Upper lobe of right lung (tissue), 1 donor: ENCODE measurements at regions not wholly inside any gene's neighbourhood (a gene's known extent, or its start where the extent isn't known, plus 50 kb on each side); places are given as distances from the start of the nearest gene placed in this dataset.

ENCODE experiments used
- ATAC-seq: fragments of 200-7000 bp; cut with Tn5 transposase; one replicate; pipeline ENCODE4 v1.9.1; 2020; ENCODE audit warnings: mild to moderate bottlenecking, moderate library complexity
- DNase-seq: peaks from one replicate; pipeline ENCODE4 v3.0.0-alpha.2; 2020
- H3K27ac ChIP-seq: fragments of 200-600 bp; one replicate; pipeline ENCODE4 v1.8.0; 2022
- H3K27me3 ChIP-seq: fragments of 200-600 bp; one replicate; pipeline ENCODE4 v1.8.0; 2022; ENCODE audit warnings: mild to moderate bottlenecking
- H3K36me3 ChIP-seq: fragments of 200-600 bp; one replicate; pipeline ENCODE4 v1.8.0; 2022
- H3K4me1 ChIP-seq: fragments of 200-600 bp; one replicate; pipeline ENCODE4 v1.8.0; 2022
- H3K4me3 ChIP-seq: fragments of 200-600 bp; one replicate; pipeline ENCODE4 v1.8.0; 2022; ENCODE audit warnings: mild to moderate bottlenecking
- H3K9me3 ChIP-seq: fragments of 200-600 bp; one replicate; pipeline ENCODE4 v1.8.0; 2022
- CTCF ChIP-seq: fragments of 200-600 bp; IDR thresholded peaks from one replicate; pipeline ENCODE4 v1.8.0; 2022; ENCODE audit warnings: antibody characterized with exemption
- intact Hi-C: fragments of 100-400 bp; cut with DNase I; formaldehyde crosslinking; loops from one replicate; pipeline ENCODE4 v1.11.0; 2022
- donor health status: DM: no; HTN: yes; CAD: no; lungs with severe emphysema.

DNA sequence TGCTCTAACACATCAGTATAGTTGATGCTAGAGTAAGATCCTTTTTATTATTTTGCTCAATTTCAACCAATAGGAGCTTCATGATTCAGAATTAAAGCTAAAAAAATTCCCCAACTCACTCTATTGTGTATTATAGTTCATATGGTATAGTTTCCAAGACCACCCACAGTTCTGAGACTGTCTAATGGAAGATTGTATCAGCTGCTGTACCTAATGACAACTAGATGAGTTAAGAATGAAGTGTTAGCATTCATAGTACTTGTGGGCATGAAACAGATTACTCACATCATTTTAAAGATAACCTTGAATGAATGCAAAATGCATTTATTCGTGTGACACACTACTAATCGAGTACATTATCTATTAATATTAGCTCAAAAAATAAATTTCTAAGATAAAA is 289.9 kb upstream of the ATP11B start:
- intact Hi-C loops = no loop called here
- Histone ChIP-seq H3K4me1 (no peaks in the 10 kb centered on the region), H3K9me3 (no peaks in the 10 kb centered on the region), H3K27me3 (no peaks in the 10 kb centered on the region), H3K27ac (no peak overlapping the region), H3K36me3 (no peaks in the 10 kb centered on the region), H3K4me3 (no peak overlapping the region)
- no peak for TF ChIP-seq CTCF
- DNase-seq (no peak), ATAC-seq (no peak)

GRCh38 chr3:182508919-182509711 is 284.2 kb upstream of the ATP11B start:
- no peaks in the 10 kb centered on the region for H3K27me3 ChIP-seq
- H3K27ac ChIP-seq = no peak overlapping the region
- no peak for TF ChIP-seq CTCF
- ATAC-seq (no peak), DNase-seq (no peak)
- H3K4me3 ChIP-seq = no peak overlapping the region
- no peaks in the 10 kb centered on the region for H3K4me1 ChIP-seq
- intact Hi-C loops = no loop called here
- no peaks in the 10 kb centered on the region for H3K9me3 ChIP-seq
- H3K36me3 ChIP-seq = no peaks in the 10 kb centered on the region

- TF ChIP-seq CTCF = no peak
Measured at GRCh38 chr3:182509844-182510460, 283.4 kb upstream of the ATP11B start.

DNA sequence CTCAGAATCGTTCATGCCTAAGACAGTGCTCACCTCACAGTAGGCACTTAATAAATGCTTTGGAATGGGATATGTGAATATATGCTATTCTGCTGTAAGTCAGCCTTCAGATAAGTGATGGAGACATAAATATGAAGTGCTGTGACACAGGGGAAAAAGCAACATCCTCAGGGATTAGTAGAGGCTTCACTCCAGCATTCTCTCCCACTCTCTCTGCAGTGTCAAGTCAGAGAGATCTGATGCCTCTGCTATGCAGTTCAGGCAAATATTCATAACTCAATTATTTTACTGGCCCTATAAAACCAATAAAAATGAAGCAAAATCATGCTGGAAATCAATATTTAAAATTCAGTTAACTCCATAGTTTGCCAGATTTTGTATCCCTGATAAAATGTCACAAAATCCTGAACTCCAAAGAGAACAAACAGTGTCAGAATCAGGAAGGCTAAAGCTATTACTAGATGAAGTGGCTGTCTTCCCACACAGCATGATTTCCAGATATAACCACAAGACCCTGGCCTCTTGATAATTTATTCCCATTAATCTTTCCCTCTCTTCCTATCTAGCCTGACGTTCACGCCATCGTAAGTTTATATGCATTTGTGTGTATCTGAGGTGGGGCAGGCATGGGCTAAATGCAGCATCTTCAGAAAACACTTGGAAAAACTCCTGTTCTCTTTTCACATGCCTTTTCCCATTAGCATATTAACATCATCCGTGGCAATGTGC is 278.9 kb upstream of the ATP11B start:
- Histone ChIP-seq H3K27ac (no peak overlapping the region), H3K9me3 (no peaks in the 10 kb centered on the region), H3K36me3 (no peaks in the 10 kb centered on the region), H3K4me1 (no peaks in the 10 kb centered on the region), H3K4me3 (no peak overlapping the region), H3K27me3 (no peaks in the 10 kb centered on the region)
- intact Hi-C loops = no loop called here
- no peak for TF ChIP-seq CTCF
- ATAC-seq (no peak), DNase-seq (no peak)

More at GRCh38 chr3:182509844-182510460, 283.4 kb upstream of the ATP11B start:
- Histone ChIP-seq H3K27me3 (no peaks in the 10 kb centered on the region), H3K36me3 (no peaks in the 10 kb centered on the region), H3K27ac (no peak overlapping the region), H3K4me1 (no peaks in the 10 kb centered on the region), H3K4me3 (no peak overlapping the region), H3K9me3 (no peaks in the 10 kb centered on the region)
- ATAC-seq = no peak
- intact Hi-C loops = no loop called here
- no peak for DNase-seq

- no peak for ATAC-seq
- H3K27me3 ChIP-seq = no peaks in the 10 kb centered on the region
- no peak overlapping the region for H3K4me3 ChIP-seq
- intact Hi-C loops = no loop called here
- H3K27ac ChIP-seq = no peak overlapping the region
- H3K9me3 ChIP-seq = no peaks in the 10 kb centered on the region
- no peak for TF ChIP-seq CTCF
- no peak for DNase-seq
- no peaks in the 10 kb centered on the region for H3K4me1 ChIP-seq
- H3K36me3 ChIP-seq = no peaks in the 10 kb centered on the region
Measured at GRCh38 chr3:182516597-182517336, 276.5 kb upstream of the ATP11B start.
